ENCODE measurements at regions not wholly inside any gene's neighbourhood (a gene's known extent, or its start where the extent isn't known, plus 50 kb on each side); places are given as distances from the start of the nearest gene placed in this dataset.
"Not testable (repeated sequence)": the region's sequence is repeated elsewhere in the genome, so short reads cannot be mapped to it uniquely, and the experiment has no call there.

GRCh38 chr13:89402211-89402610 lies 1731.0 kb downstream of the SLITRK5 start:
- no peak for DNase-seq

GRCh38 chr13:89406096-89406495 lies 1734.9 kb downstream of the SLITRK5 start:
- not testable (repeated sequence) for DNase-seq

- no peak for DNase-seq
Measured at GRCh38 chr13:89407357-89407756, 1736.2 kb downstream of the SLITRK5 start.

- no peak for DNase-seq
Measured at GRCh38 chr13:89432997-89433396, 1761.8 kb downstream of the SLITRK5 start.

GRCh38 chr13:89434624-89435023 lies 1763.5 kb downstream of the SLITRK5 start:
- not testable (repeated sequence) for DNase-seq

GRCh38 chr13:89454681-89455080 lies 1783.5 kb downstream of the SLITRK5 start:
- no peak for DNase-seq

GRCh38 chr13:89455225-89455624 lies 1784.1 kb downstream of the SLITRK5 start:
- DNase-seq = no peak

GRCh38 chr13:89455741-89456140 lies 1784.6 kb downstream of the SLITRK5 start:
- DNase-seq = no peak

GRCh38 chr13:89457977-89458376 lies 1786.8 kb downstream of the SLITRK5 start:
- no peak for DNase-seq

- no peak for DNase-seq
Measured at GRCh38 chr13:89458456-89458855, 1787.3 kb downstream of the SLITRK5 start.

- not testable (repeated sequence) for DNase-seq
Measured at GRCh38 chr13:89460895-89461294, 1789.7 kb downstream of the SLITRK5 start.

- DNase-seq = no peak
Measured at GRCh38 chr13:89465366-89465765, 1794.2 kb downstream of the SLITRK5 start.

GRCh38 chr13:89468081-89468480 lies 1796.9 kb downstream of the SLITRK5 start:
- DNase-seq = no peak

- DNase-seq = no peak
Measured at GRCh38 chr13:89470901-89471300, 1799.7 kb downstream of the SLITRK5 start.

- no peak for DNase-seq
Measured at GRCh38 chr13:89474432-89474831, 1803.3 kb downstream of the SLITRK5 start.

- DNase-seq = no peak
Measured at GRCh38 chr13:89486065-89486464, 1814.9 kb downstream of the SLITRK5 start.

GRCh38 chr13:89486709-89487108 lies 1815.5 kb downstream of the SLITRK5 start:
- DNase-seq = no peak

GRCh38 chr13:89490661-89491060 lies 1819.5 kb downstream of the SLITRK5 start:
- DNase-seq = no peak

- DNase-seq = no peak
Measured at GRCh38 chr13:89496478-89496877, 1825.3 kb downstream of the SLITRK5 start.

- no peak for DNase-seq
Measured at GRCh38 chr13:89497658-89498057, 1826.5 kb downstream of the SLITRK5 start.

GRCh38 chr13:89502286-89502685 lies 1831.1 kb downstream of the SLITRK5 start:
- no peak for DNase-seq

- no peak for DNase-seq
Measured at GRCh38 chr13:89514534-89515312, 1832.8 kb upstream of the MIR17HG start.

GRCh38 chr13:89515948-89516347 lies 1831.5 kb upstream of the MIR17HG start:
- DNase-seq = no peak

GRCh38 chr13:89518289-89519077 lies 1829.0 kb upstream of the MIR17HG start:
- no peak for DNase-seq
